Panc1 (cell line): ENCODE measurements at regions not wholly inside any gene's neighbourhood (a gene's known extent, or its start where the extent isn't known, plus 50 kb on each side); places are given as distances from the start of the nearest gene placed in this dataset.
A peak's percentile ranks its signal among the peaks of the same experiment; 100 is the strongest.

Experiments
- ATAC-seq: fragments of 200-7000 bp; cut with Tn5 transposase; 2 replicates; pipeline ENCODE4 v1.9.1; 2020; ENCODE audit warnings: mild to moderate bottlenecking, moderate library complexity
- BruUV-seq: library from RNA; stranded (reverse); fragments of 400-500 nt; replicated peaks from 2 replicates; lab custom pipeline; 2021; lab: Mats Ljungman, UMichigan
- CTCF ChIA-PET: fragments of 300-600 bp; sonication (Branson Sonifier 250); formaldehyde crosslinking; loops from one replicate; lab custom pipeline; 2022; ENCODE audit warnings: antibody characterized with exemption; lab: Charles Lee
- POLR2A ChIA-PET: fragments of 300-600 bp; sonication (Branson Sonifier 250); formaldehyde crosslinking; loops from one replicate; lab custom pipeline; 2022; ENCODE audit warnings: antibody characterized with exemption; lab: Charles Lee
- DNase-seq: peaks from one replicate; pipeline ENCODE4 v3.0.0-alpha.2; 2010; ENCODE audit warnings: low read depth, low spot score
- H3K27ac ChIP-seq: 2 replicates; pipeline ENCODE4 v1.5.1; 2011; ENCODE audit warnings: mild to moderate bottlenecking, low read length, inconsistent platforms
- H3K27me3 ChIP-seq: fragments of 200-500 bp; sonication (Bioruptor generic); 2 replicates; pipeline ENCODE4 v1.6.0; 2014; ENCODE audit warnings: low read length, inconsistent platforms; ENCODE audit not compliant: control insufficient read depth, insufficient read depth
- H3K36me3 ChIP-seq: fragments of 200-500 bp; sonication (Bioruptor generic); 2 replicates; pipeline ENCODE4 v1.5.1; 2014; ENCODE audit warnings: inconsistent platforms, mild to moderate bottlenecking, low read length, moderate library complexity; ENCODE audit not compliant: control insufficient read depth, insufficient read depth
- H3K4me1 ChIP-seq: 2 replicates; pipeline ENCODE4 v1.5.1; 2011; ENCODE audit warnings: inconsistent platforms, mild to moderate bottlenecking, low read length, moderate library complexity; ENCODE audit not compliant: control insufficient read depth, insufficient read depth
- H3K4me3 ChIP-seq, 2 experiments: 2 replicates each; pipeline ENCODE4 v1.5.1; 2011 to 2012; ENCODE audit warnings: low read depth in 2 of 2, low read length in 2 of 2, mild to moderate bottlenecking in 2 of 2, inconsistent platforms in 1 of 2, moderate library complexity in 1 of 2
- H3K9me3 ChIP-seq: fragments of 200-500 bp; sonication (Bioruptor generic); 2 replicates; pipeline ENCODE4 v1.5.1; 2014; ENCODE audit warnings: low read depth, mild to moderate bottlenecking, inconsistent platforms, low read length, moderate library complexity; ENCODE audit not compliant: control insufficient read depth, insufficient read depth
- CTCF ChIP-seq: fragments of 450-650 bp; IDR thresholded peaks from 2 replicates; pipeline ENCODE4 v1.5.1; 2017; ENCODE audit warnings: mild to moderate bottlenecking
- POLR2AphosphoS5 ChIP-seq: IDR thresholded peaks from 2 replicates; pipeline ENCODE4 v1.6.1; 2012; ENCODE audit warnings: mild to moderate bottlenecking, low read depth, low read length, moderate library complexity
- REST ChIP-seq, 2 experiments: IDR thresholded peaks; 2 replicates each; pipeline ENCODE4 v1.6.1; 2011 to 2012; ENCODE audit warnings: low read depth in 2 of 2, control low read depth in 1 of 2, low read length in 1 of 2, mild to moderate bottlenecking in 1 of 2, moderate library complexity in 1 of 2; ENCODE audit not compliant: insufficient read depth in 1 of 2
- SIN3A ChIP-seq: IDR thresholded peaks from 2 replicates; pipeline ENCODE4 v1.6.1; 2012; ENCODE audit warnings: low read depth, mild to moderate bottlenecking, low read length, moderate library complexity, borderline replicate concordance; ENCODE audit not compliant: insufficient read depth
- TCF7L2 ChIP-seq: IDR thresholded peaks from 2 replicates; pipeline ENCODE4 v1.6.1; 2011; ENCODE audit warnings: mild to moderate bottlenecking, low read depth, low read length, inconsistent platforms
- in situ Hi-C: cut with HindIII; loops from 2 replicates; pipeline ENCODE4 v1.10.0; 2016; ENCODE audit warnings: low sequenced_read_pairs, low pct_unique_long_range_greater_than_20kb
- intact Hi-C: fragments of 100-400 bp; cut with micrococcal nuclease; formaldehyde crosslinking; loops from one replicate; pipeline ENCODE4 v1.10.0; 2022; ENCODE audit not compliant: unreplicated experiment

- Histone ChIP-seq H3K4me1 (no peaks in the 10 kb centered on the region), H3K9me3 (no peaks in the 10 kb centered on the region), H3K27me3 (no peaks in the 10 kb centered on the region), H3K4me3 (no peak overlapping the region), H3K36me3 (no peaks in the 10 kb centered on the region), H3K27ac (no peak overlapping the region)
- no peak for TF ChIP-seq SIN3A
- intact Hi-C loops, result no loop called here
- DNase-seq, result no peak
- no TSS peak for BruUV-seq
- in situ Hi-C loops, result no loop called here
- CTCF ChIA-PET, result no interaction called here
- ATAC-seq, result no peak
- POLR2A ChIA-PET, result no interaction called here
Measured at GRCh38 chr13:87769445-87769844, 98.3 kb downstream of the SLITRK5 start.

- intact Hi-C loops (no loop called here), in situ Hi-C loops (no loop called here)
- CTCF ChIA-PET, result no interaction called here
- H3K4me3 ChIP-seq, result no peak overlapping the region
- no peaks in the 10 kb centered on the region for H3K4me1 ChIP-seq
- H3K27ac ChIP-seq, result no peak overlapping the region
- ATAC-seq, result no peak
- BruUV-seq, result no TSS peak
- H3K9me3 ChIP-seq, result no peaks in the 10 kb centered on the region
- TF ChIP-seq SIN3A (no peak), CTCF (peak; percentile 21; the same call in 1 of the 2 replicates), TCF7L2 (peak; percentile 79), REST (IDR thresholded peaks at IDR 0.05; ENCODE audit: insufficient read depth in 1 of 2, low read depth in 2 of 2, low read length in 1 of 2) (no peak), POLR2AphosphoS5 (no peak)
- no peak for DNase-seq
- no peaks in the 10 kb centered on the region for H3K27me3 ChIP-seq
- POLR2A ChIA-PET, result no interaction called here
- no peaks in the 10 kb centered on the region for H3K36me3 ChIP-seq
Measured at GRCh38 chr13:87777387-87777786, 106.2 kb downstream of the SLITRK5 start.

- Histone ChIP-seq H3K4me1 (no peaks in the 10 kb centered on the region), H3K27me3 (no peaks in the 10 kb centered on the region), H3K4me3 (no peak overlapping the region), H3K36me3 (no peaks in the 10 kb centered on the region), H3K9me3 (no peaks in the 10 kb centered on the region), H3K27ac (no peak overlapping the region)
- BruUV-seq, result no TSS peak
- intact Hi-C loops (no loop called here), in situ Hi-C loops (no loop called here)
- ATAC-seq (no peak), DNase-seq (no peak)
- ChIA-PET POLR2A (no interaction called here), CTCF (no interaction called here)
- TF ChIP-seq TCF7L2 (no peak), CTCF (no peak), POLR2AphosphoS5 (no peak), SIN3A (no peak), REST (IDR thresholded peaks at IDR 0.05; ENCODE audit: insufficient read depth in 1 of 2, low read depth in 2 of 2, low read length in 1 of 2) (no peak)
Measured at GRCh38 chr13:87778128-87778527, 107.0 kb downstream of the SLITRK5 start.
